Frontal cortex (tissue), 3 donors: ENCODE measurements at regions not wholly inside any gene's neighbourhood (a gene's known extent, or its start where the extent isn't known, plus 50 kb on each side); places are given as distances from the start of the nearest gene placed in this dataset.

Source experiments
- DNase-seq, 2 donors: peaks; one replicate each; pipeline ENCODE4 v3.0.0; 2012; ENCODE audit warnings: low spot score in 2 of 2
- FAIRE-seq: peaks from 2 replicates; lab custom pipeline; 2012; peaks lifted over from hg19 to GRCh38; lab: Jason Lieb, UNC
- donor health status: control.
- donor health status: control.
- donor health status: control.

- FAIRE-seq (no peak), DNase-seq (no peak)
These were observed 103.5 kb downstream of the ICOS start for GRCh38 chr2:204040016-204040415.

- FAIRE-seq (no peak), DNase-seq (no peak)
These were observed 105.8 kb downstream of the ICOS start for GRCh38 chr2:204042401-204042800.

GRCh38 chr2:204046145-204046544, 109.6 kb downstream of the ICOS start:
- no peak for FAIRE-seq
- no peak for DNase-seq

- FAIRE-seq (no peak), DNase-seq (no peak)
These were observed 113.1 kb downstream of the ICOS start for GRCh38 chr2:204049635-204050034.

- FAIRE-seq (no peak), DNase-seq (no peak)
These were observed 114.1 kb downstream of the ICOS start for GRCh38 chr2:204050681-204051080.

- FAIRE-seq (no peak), DNase-seq (no peak)
These were observed 114.9 kb downstream of the ICOS start for GRCh38 chr2:204051476-204051875.

- no peak for FAIRE-seq
These were observed 115.5 kb downstream of the ICOS start for GRCh38 chr2:204051984-204052556.

GRCh38 chr2:204059016-204059415, 122.5 kb downstream of the ICOS start:
- no peak for FAIRE-seq

More at GRCh38 chr2:204051984-204052556, 115.5 kb downstream of the ICOS start:
- no peak for DNase-seq

GRCh38 chr2:204060841-204061240, 124.3 kb downstream of the ICOS start:
- no peak for DNase-seq
- no peak for FAIRE-seq

More at GRCh38 chr2:204059016-204059415, 122.5 kb downstream of the ICOS start:
- no peak for DNase-seq

- FAIRE-seq (no peak), DNase-seq (no peak)
These were observed 124.7 kb downstream of the ICOS start for GRCh38 chr2:204061241-204061640.

- FAIRE-seq (no peak), DNase-seq (no peak)
These were observed 127.6 kb downstream of the ICOS start for GRCh38 chr2:204064119-204064518.

- no peak for FAIRE-seq
- no peak for DNase-seq
These were observed 129.0 kb downstream of the ICOS start for GRCh38 chr2:204065566-204065965.

GRCh38 chr2:204066051-204066450, 129.5 kb downstream of the ICOS start:
- no peak for DNase-seq
- FAIRE-seq: no peak

- DNase-seq (no peak), FAIRE-seq (no peak)
These were observed 133.2 kb downstream of the ICOS start for GRCh38 chr2:204069804-204070203.

- DNase-seq: peak in 1 of 2 donors; percentile 7
- no peak for FAIRE-seq
These were observed 136.1 kb downstream of the ICOS start for GRCh38 chr2:204072443-204073324.

GRCh38 chr2:204074456-204074855, 137.9 kb downstream of the ICOS start:
- no peak for FAIRE-seq

GRCh38 chr2:204078003-204078698, 141.6 kb downstream of the ICOS start:
- DNase-seq (no peak), FAIRE-seq (no peak)

More at GRCh38 chr2:204074456-204074855, 137.9 kb downstream of the ICOS start:
- no peak for DNase-seq

GRCh38 chr2:204081487-204082425, 145.2 kb downstream of the ICOS start:
- DNase-seq (no peak), FAIRE-seq (no peak)

- FAIRE-seq (no peak), DNase-seq (no peak)
These were observed 149.6 kb downstream of the ICOS start for GRCh38 chr2:204086167-204086566.

- no peak for FAIRE-seq
- no peak for DNase-seq
These were observed 152.5 kb downstream of the ICOS start for GRCh38 chr2:204089105-204089504.
